Karpas-422 (cell line): ENCODE measurements at regions not wholly inside any gene's neighbourhood (a gene's known extent, or its start where the extent isn't known, plus 50 kb on each side); places are given as distances from the start of the nearest gene placed in this dataset.

ENCODE experiments used
- DNase-seq: peaks from one replicate; pipeline ENCODE4 v3.0.0-alpha.2; 2015
- H2AFZ ChIP-seq: fragments of 200-600 bp; sonication (generic); 2 replicates; pipeline ENCODE4 v1.6.1; 2014; ENCODE audit warnings: antibody characterized with exemption, low read length, mixed read lengths
- H3K27ac ChIP-seq: fragments of 200-600 bp; sonication (generic); 2 replicates; pipeline ENCODE4 v1.5.1; 2014; ENCODE audit warnings: mild to moderate bottlenecking, low read length, moderate library complexity
- H3K27me3 ChIP-seq: fragments of 200-600 bp; sonication (generic); 2 replicates; pipeline ENCODE4 v1.6.1; 2014; ENCODE audit warnings: low read length, mixed read lengths
- H3K36me3 ChIP-seq: fragments of 200-600 bp; sonication (generic); 2 replicates; pipeline ENCODE4 v1.6.1; 2014; ENCODE audit warnings: low read length, mixed read lengths; ENCODE audit not compliant: insufficient read depth
- H3K4me1 ChIP-seq: fragments of 200-600 bp; sonication (generic); 2 replicates; pipeline ENCODE4 v1.6.1; 2014; ENCODE audit warnings: mild to moderate bottlenecking, low read length, mixed read lengths
- H3K4me2 ChIP-seq: fragments of 200-600 bp; sonication (generic); 2 replicates; pipeline ENCODE4 v1.6.1; 2014; ENCODE audit warnings: low read length, low read depth, mild to moderate bottlenecking; ENCODE audit not compliant: poor library complexity, severe bottlenecking
- H3K4me3 ChIP-seq: fragments of 200-600 bp; sonication (generic); 2 replicates; pipeline ENCODE4 v1.5.1; 2014; ENCODE audit warnings: mild to moderate bottlenecking, antibody characterized with exemption, low read length, mixed read lengths
- H3K79me2 ChIP-seq: fragments of 200-600 bp; sonication (generic); 2 replicates; pipeline ENCODE4 v1.6.1; 2014; ENCODE audit warnings: mild to moderate bottlenecking, low read length, mixed read lengths
- H3K9ac ChIP-seq: fragments of 200-600 bp; sonication (generic); 2 replicates; pipeline ENCODE4 v1.6.0; 2014; ENCODE audit warnings: low read length
- H3K9me2 ChIP-seq: fragments of 200-600 bp; sonication (generic), shearing (Covaris generic); replicated peaks from 2 replicates; pipeline ENCODE4 v1.6.0; 2014; ENCODE audit warnings: mild to moderate bottlenecking, low read length, moderate library complexity; ENCODE audit not compliant: insufficient read depth
- H3K9me3 ChIP-seq: fragments of 300-700, 200-600 bp; sonication (generic); 2 replicates; pipeline ENCODE4 v1.6.1; 2014; ENCODE audit warnings: low read length, mixed read lengths
- H4K20me1 ChIP-seq: fragments of 200-600 bp; sonication (generic); 2 replicates; pipeline ENCODE4 v1.6.1; 2014; ENCODE audit warnings: mild to moderate bottlenecking, antibody characterized with exemption, low read length, low read depth; ENCODE audit not compliant: insufficient read depth

GRCh38 chr10:4775808-4776207 is 50.2 kb upstream of the AKR1E2 start:
- Histone ChIP-seq H3K4me3 (no peak overlapping the region), H3K9me2 (no peaks in the 10 kb centered on the region), H3K9me3 (no peaks in the 10 kb centered on the region), H3K36me3 (no peaks in the 10 kb centered on the region), H3K9ac (no peak overlapping the region), H3K27me3 (no peaks in the 10 kb centered on the region), H3K27ac (no peak overlapping the region), H2AFZ (no peak overlapping the region), H3K4me1 (no peaks in the 10 kb centered on the region), H3K4me2 (no peak overlapping the region), H4K20me1 (no peaks in the 10 kb centered on the region), H3K79me2 (no peaks in the 10 kb centered on the region)
- DNase-seq, result no peak

- Histone ChIP-seq H3K4me3 (no peak overlapping the region), H3K9ac (no peak overlapping the region), H3K9me3 (no peaks in the 10 kb centered on the region), H3K27me3 (no peaks in the 10 kb centered on the region), H3K79me2 (no peaks in the 10 kb centered on the region), H3K9me2 (no peaks in the 10 kb centered on the region), H3K4me1 (no peaks in the 10 kb centered on the region), H3K27ac (no peak overlapping the region), H2AFZ (no peak overlapping the region), H3K36me3 (no peaks in the 10 kb centered on the region), H3K4me2 (no peak overlapping the region), H4K20me1 (no peaks in the 10 kb centered on the region)
- DNase-seq, result no peak
Measured at GRCh38 chr10:4772202-4772570, 53.8 kb upstream of the AKR1E2 start.

GRCh38 chr10:4771554-4772201 is 54.3 kb upstream of the AKR1E2 start:
- no peaks in the 10 kb centered on the region for H3K27me3 ChIP-seq
- no peaks in the 10 kb centered on the region for H3K9me2 ChIP-seq
- no peaks in the 10 kb centered on the region for H3K4me1 ChIP-seq
- no peak overlapping the region for H2AFZ ChIP-seq
- no peaks in the 10 kb centered on the region for H3K9me3 ChIP-seq
- no peak overlapping the region for H3K9ac ChIP-seq
- H3K27ac ChIP-seq, result no peak overlapping the region
- no peaks in the 10 kb centered on the region for H3K36me3 ChIP-seq
- H3K4me3 ChIP-seq, result no peak overlapping the region
- no peaks in the 10 kb centered on the region for H3K79me2 ChIP-seq
- no peaks in the 10 kb centered on the region for H4K20me1 ChIP-seq
- DNase-seq, result no peak
- no peak overlapping the region for H3K4me2 ChIP-seq

- Histone ChIP-seq H3K27me3 (no peaks in the 10 kb centered on the region), H3K4me1 (no peaks in the 10 kb centered on the region), H3K9me2 (no peaks in the 10 kb centered on the region), H3K4me2 (no peak overlapping the region), H2AFZ (no peak overlapping the region), H3K9me3 (no peaks in the 10 kb centered on the region), H3K4me3 (no peak overlapping the region), H4K20me1 (no peaks in the 10 kb centered on the region), H3K9ac (no peak overlapping the region), H3K27ac (no peak overlapping the region), H3K79me2 (no peaks in the 10 kb centered on the region), H3K36me3 (no peaks in the 10 kb centered on the region)
- no peak for DNase-seq
Measured at GRCh38 chr10:4770801-4771553, 55.0 kb upstream of the AKR1E2 start.

GRCh38 chr10:4768416-4768815 is 57.6 kb upstream of the AKR1E2 start:
- no peaks in the 10 kb centered on the region for H3K9me3 ChIP-seq
- no peaks in the 10 kb centered on the region for H4K20me1 ChIP-seq
- H3K9ac ChIP-seq, result no peak overlapping the region
- H3K27ac ChIP-seq, result no peak overlapping the region
- no peaks in the 10 kb centered on the region for H3K9me2 ChIP-seq
- H3K4me1 ChIP-seq, result no peaks in the 10 kb centered on the region
- no peak overlapping the region for H3K4me2 ChIP-seq
- no peak overlapping the region for H3K4me3 ChIP-seq
- DNase-seq, result no peak
- no peaks in the 10 kb centered on the region for H3K79me2 ChIP-seq
- no peaks in the 10 kb centered on the region for H3K36me3 ChIP-seq
- no peaks in the 10 kb centered on the region for H3K27me3 ChIP-seq
- no peak overlapping the region for H2AFZ ChIP-seq

- Histone ChIP-seq H3K4me1 (no peaks in the 10 kb centered on the region), H3K36me3 (no peaks in the 10 kb centered on the region), H4K20me1 (no peaks in the 10 kb centered on the region), H3K27me3 (no peaks in the 10 kb centered on the region), H3K27ac (no peak overlapping the region), H3K79me2 (no peaks in the 10 kb centered on the region), H3K9ac (no peak overlapping the region), H3K9me2 (no peaks in the 10 kb centered on the region), H2AFZ (no peak overlapping the region), H3K9me3 (no peaks in the 10 kb centered on the region), H3K4me3 (no peak overlapping the region), H3K4me2 (no peak overlapping the region)
- DNase-seq, result peak; percentile 51
Measured at GRCh38 chr10:4767033-4767814, 58.8 kb upstream of the AKR1E2 start.

GRCh38 chr10:4766454-4766853 is 59.6 kb upstream of the AKR1E2 start:
- no peak for DNase-seq
- Histone ChIP-seq H3K9me3 (no peaks in the 10 kb centered on the region), H3K4me2 (no peak overlapping the region), H3K79me2 (no peaks in the 10 kb centered on the region), H3K27me3 (no peaks in the 10 kb centered on the region), H4K20me1 (no peaks in the 10 kb centered on the region), H3K9me2 (no peaks in the 10 kb centered on the region), H3K4me3 (no peak overlapping the region), H3K27ac (no peak overlapping the region), H2AFZ (no peak overlapping the region), H3K4me1 (no peaks in the 10 kb centered on the region), H3K36me3 (no peaks in the 10 kb centered on the region), H3K9ac (no peak overlapping the region)

- H3K9ac ChIP-seq, result no peak overlapping the region
- no peaks in the 10 kb centered on the region for H3K27me3 ChIP-seq
- no peak overlapping the region for H3K4me2 ChIP-seq
- no peaks in the 10 kb centered on the region for H3K79me2 ChIP-seq
- H3K4me3 ChIP-seq, result no peak overlapping the region
- no peaks in the 10 kb centered on the region for H3K9me2 ChIP-seq
- DNase-seq, result no peak
- H4K20me1 ChIP-seq, result no peaks in the 10 kb centered on the region
- H3K4me1 ChIP-seq, result no peaks in the 10 kb centered on the region
- no peaks in the 10 kb centered on the region for H3K9me3 ChIP-seq
- H3K27ac ChIP-seq, result no peak overlapping the region
- H3K36me3 ChIP-seq, result no peaks in the 10 kb centered on the region
- H2AFZ ChIP-seq, result no peak overlapping the region
Measured at GRCh38 chr10:4765428-4765827, 60.6 kb upstream of the AKR1E2 start.
